ENCODE measurements at regions not wholly inside any gene's neighbourhood (a gene's known extent, or its start where the extent isn't known, plus 50 kb on each side); places are given as distances from the start of the nearest gene placed in this dataset.

GRCh38 chr6:85044361-85044760, 280.0 kb upstream of the TBX18 start:
- Histone ChIP-seq H3K36me3 (no peaks in the 10 kb centered on the region), H3K27me3 (ENCODE audit: low read depth) (no peaks in the 10 kb centered on the region), H3K27ac (replicated peaks) (no peak overlapping the region), H3K9me3 (replicated peaks) (peaks cover 6% of the 10 kb centered on the region), H3K4me1 (no peaks in the 10 kb centered on the region), H3K4me3 (no peak overlapping the region)
- no peak for DNase-seq
- no peak for TF ChIP-seq CTCF (IDR thresholded peaks at IDR 0.05; ENCODE audit: borderline replicate concordance)
- intact Hi-C loops (cut with micrococcal nuclease): no loop called here

- Histone ChIP-seq H3K27ac (replicated peaks) (no peak overlapping the region), H3K4me3 (no peak overlapping the region), H3K4me1 (no peaks in the 10 kb centered on the region), H3K36me3 (no peaks in the 10 kb centered on the region), H3K9me3 (replicated peaks) (peaks cover 6% of the 10 kb centered on the region), H3K27me3 (ENCODE audit: low read depth) (no peaks in the 10 kb centered on the region)
- no peak for DNase-seq
- TF ChIP-seq CTCF (IDR thresholded peaks at IDR 0.05; ENCODE audit: borderline replicate concordance): no peak
- intact Hi-C loops (cut with micrococcal nuclease): no loop called here
Observed at GRCh38 chr6:85041376-85041775, 277.0 kb upstream of the TBX18 start.

GRCh38 chr6:85037221-85037620, 272.8 kb upstream of the TBX18 start:
- Histone ChIP-seq H3K27me3 (ENCODE audit: low read depth) (no peaks in the 10 kb centered on the region), H3K27ac (replicated peaks) (no peak overlapping the region), H3K9me3 (replicated peaks) (peaks cover 26% of the 10 kb centered on the region), H3K4me3 (no peak overlapping the region), H3K36me3 (no peaks in the 10 kb centered on the region), H3K4me1 (no peaks in the 10 kb centered on the region)
- TF ChIP-seq CTCF (IDR thresholded peaks at IDR 0.05; ENCODE audit: borderline replicate concordance): no peak
- intact Hi-C loops (cut with micrococcal nuclease): no loop called here
- no peak for DNase-seq

GRCh38 chr6:85035766-85036165, 271.4 kb upstream of the TBX18 start:
- no peaks in the 10 kb centered on the region for H3K4me1 ChIP-seq
- no peak for TF ChIP-seq CTCF (IDR thresholded peaks at IDR 0.05; ENCODE audit: borderline replicate concordance)
- no peak overlapping the region for H3K4me3 ChIP-seq
- no peak overlapping the region for H3K27ac ChIP-seq (replicated peaks)
- no peaks in the 10 kb centered on the region for H3K27me3 ChIP-seq (ENCODE audit: low read depth)
- no peaks in the 10 kb centered on the region for H3K36me3 ChIP-seq
- intact Hi-C loops (cut with micrococcal nuclease): no loop called here
- no peak for DNase-seq
- peaks cover 26% of the 10 kb centered on the region for H3K9me3 ChIP-seq (replicated peaks)

GRCh38 chr6:85033547-85033946, 269.1 kb upstream of the TBX18 start:
- intact Hi-C loops (cut with micrococcal nuclease): no loop called here
- Histone ChIP-seq H3K4me1 (no peaks in the 10 kb centered on the region), H3K27ac (replicated peaks) (no peak overlapping the region), H3K27me3 (ENCODE audit: low read depth) (no peaks in the 10 kb centered on the region), H3K36me3 (no peaks in the 10 kb centered on the region), H3K4me3 (no peak overlapping the region), H3K9me3 (replicated peaks) (peaks cover 29% of the 10 kb centered on the region)
- DNase-seq: no peak
- no peak for TF ChIP-seq CTCF (IDR thresholded peaks at IDR 0.05; ENCODE audit: borderline replicate concordance)

GRCh38 chr6:85026021-85026420, 261.6 kb upstream of the TBX18 start:
- no peaks in the 10 kb centered on the region for H3K27me3 ChIP-seq (ENCODE audit: low read depth)
- no peak for TF ChIP-seq CTCF (IDR thresholded peaks at IDR 0.05; ENCODE audit: borderline replicate concordance)

More at GRCh38 chr6:85026021-85026420, 261.6 kb upstream of the TBX18 start:
- H3K4me1 ChIP-seq: no peaks in the 10 kb centered on the region
- H3K9me3 ChIP-seq (replicated peaks): peaks cover 4% of the 10 kb centered on the region
- no peak overlapping the region for H3K4me3 ChIP-seq
- H3K36me3 ChIP-seq: no peaks in the 10 kb centered on the region
- H3K27ac ChIP-seq (replicated peaks): no peak overlapping the region
- DNase-seq: no peak
- intact Hi-C loops (cut with micrococcal nuclease): no loop called here
